Hematopoietic multipotent progenitor cell (in vitro differentiated cells): ENCODE measurements at regions not wholly inside any gene's neighbourhood (a gene's known extent, or its start where the extent isn't known, plus 50 kb on each side); places are given as distances from the start of the nearest gene placed in this dataset.

Experiments
- DNase-seq, 3 donors: peaks; one replicate each; pipeline ENCODE4 v3.0.0-alpha.2; 2011 to 2015; ENCODE audit warnings: low read depth in 2 of 3, low spot score in 2 of 3

DNA sequence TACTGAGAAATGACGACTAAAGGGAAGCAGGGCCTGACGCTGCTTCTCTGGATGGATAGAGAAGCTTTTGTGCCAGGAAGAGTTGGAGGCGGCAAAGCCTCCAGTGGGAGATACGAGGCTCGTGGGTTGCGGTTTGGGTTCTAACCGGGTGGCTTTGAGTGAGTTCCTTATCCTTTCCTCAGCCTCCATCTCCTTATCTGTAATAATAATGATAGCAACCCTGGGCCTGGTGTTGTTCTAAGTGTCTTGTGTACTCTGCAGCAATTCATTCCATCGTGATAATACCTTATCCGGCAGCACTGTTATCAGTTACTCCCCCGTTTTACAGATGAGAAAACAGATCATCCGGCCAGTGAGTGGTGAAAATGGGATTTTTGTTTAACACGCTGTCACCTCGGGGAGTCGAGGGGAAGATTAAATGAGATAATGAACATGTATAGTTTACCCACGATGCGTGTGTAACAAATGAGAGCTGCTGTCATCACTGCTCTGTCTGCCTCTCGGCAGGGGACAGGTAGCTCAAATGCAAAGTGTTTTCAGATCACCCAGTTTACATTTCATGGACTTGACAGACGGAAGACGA lies 52.0 kb upstream of the LHX1 start:
- DNase-seq, result no peak

DNA sequence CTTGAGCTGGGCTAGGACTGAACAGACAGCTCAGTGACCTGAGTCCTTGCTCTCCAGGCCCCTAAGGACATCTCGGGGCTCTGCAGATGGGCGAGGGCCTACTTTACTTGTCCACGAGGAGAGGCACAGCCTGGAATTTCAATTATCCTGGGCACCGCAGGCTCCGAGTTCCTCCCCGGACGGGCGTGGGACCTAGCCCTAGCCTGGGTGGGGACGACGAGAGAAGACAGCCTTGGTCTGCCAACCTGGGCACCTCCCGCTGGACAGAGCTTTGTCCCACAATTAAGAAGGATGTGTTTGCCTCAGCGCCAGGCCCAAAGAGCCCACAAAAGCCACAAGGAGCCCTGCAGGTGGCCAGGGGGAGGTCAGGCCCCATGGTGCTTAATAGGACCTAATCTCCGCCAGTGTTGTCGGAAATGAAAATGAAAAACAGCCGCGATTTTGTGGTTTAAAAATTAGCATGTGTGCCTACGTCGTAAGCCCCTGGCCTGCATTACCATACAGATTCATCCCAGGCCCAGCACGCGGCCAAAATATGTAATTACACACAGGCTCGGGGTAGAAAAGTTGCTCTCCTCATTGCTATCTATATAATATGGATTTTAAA lies 51.4 kb upstream of the LHX1 start:
- DNase-seq, result no peak
